ENCODE measurements at regions not wholly inside any gene's neighbourhood (a gene's known extent, or its start where the extent isn't known, plus 50 kb on each side); places are given as distances from the start of the nearest gene placed in this dataset.

- Histone ChIP-seq H3K27ac (no peak overlapping the region), H3K4me1 (no peaks in the 10 kb centered on the region), H3K9me3 (peaks cover 0 to 3% (median 0%) of the 10 kb centered on the region in 4 donors), H3K36me3 (no peaks in the 10 kb centered on the region), H3K27me3 (no peaks in the 10 kb centered on the region), H3K4me3 (no peak overlapping the region)
- no peak for TF ChIP-seq CTCF (IDR thresholded peaks at IDR 0.05)
- WGBS, 2 donors = 62 to 68% methylated on average over 3 of the region's 3 CpGs
- FAIRE-seq (no peak), ATAC-seq (no peak), DNase-seq (no peak)
- intact Hi-C loops (cut with DNase I) = no loop called here
Measured at GRCh38 chr5:44664711-44665100, 144.0 kb upstream of the MRPS30 start.

DNA sequence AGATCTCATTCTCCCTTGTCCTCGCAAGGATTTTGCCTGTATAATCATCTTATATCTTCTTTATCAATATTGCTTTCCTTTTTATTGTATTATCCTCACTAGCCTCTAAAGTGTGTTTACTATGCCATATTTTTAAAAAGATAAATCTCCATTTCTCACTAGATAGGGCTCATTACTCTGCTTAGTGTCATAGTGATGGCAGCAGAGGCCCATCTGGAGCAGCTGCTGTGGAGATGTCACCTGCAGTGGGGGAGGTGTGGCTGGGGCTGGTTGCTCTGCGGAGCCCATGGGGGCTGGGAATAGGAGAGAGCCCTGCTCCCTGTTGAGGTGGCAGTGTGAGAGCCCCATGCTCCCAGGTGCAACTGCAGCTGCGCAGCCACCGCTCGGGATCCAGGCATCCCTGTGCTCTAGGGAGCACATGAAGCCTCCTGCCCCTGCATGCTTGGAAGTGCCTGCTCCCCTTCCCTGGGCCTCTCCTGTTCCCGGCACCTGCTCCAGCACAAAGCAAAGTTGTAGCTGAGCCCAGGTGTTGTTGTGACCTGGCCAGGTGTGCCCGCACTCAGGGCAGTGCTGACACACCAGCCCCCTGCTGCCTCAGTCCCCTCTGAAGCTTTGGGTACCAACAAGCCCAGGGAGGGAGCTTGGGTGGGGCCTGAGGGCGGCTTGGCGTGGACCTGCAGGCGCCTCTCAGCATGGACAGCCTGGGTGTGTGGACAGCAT, 144.6 kb upstream of the MRPS30 start:
- 75 to 77% methylated on average over 10 of the region's 10 CpGs for WGBS, 2 donors
- intact Hi-C loops (cut with DNase I) = no loop called here
- H3K9me3 ChIP-seq = peaks cover 0 to 3% (median 0%) of the 10 kb centered on the region in 4 donors
- DNase-seq = peak in 1 of 6 donors; percentile 47
- no peak for ATAC-seq
- no peak overlapping the region for H3K4me3 ChIP-seq
- no peak overlapping the region for H3K27ac ChIP-seq
- no peak for FAIRE-seq
- no peaks in the 10 kb centered on the region for H3K27me3 ChIP-seq
- H3K36me3 ChIP-seq = no peaks in the 10 kb centered on the region
- no peak for TF ChIP-seq CTCF (IDR thresholded peaks at IDR 0.05)
- H3K4me1 ChIP-seq = no peaks in the 10 kb centered on the region

GRCh38 chr5:44661851-44662250, 146.9 kb upstream of the MRPS30 start:
- Histone ChIP-seq H3K36me3 (no peaks in the 10 kb centered on the region), H3K9me3 (peaks cover 0 to 3% (median 0%) of the 10 kb centered on the region in 4 donors), H3K4me1 (no peaks in the 10 kb centered on the region), H3K4me3 (no peak overlapping the region), H3K27me3 (no peaks in the 10 kb centered on the region), H3K27ac (no peak overlapping the region)
- intact Hi-C loops (cut with DNase I) = no loop called here
- WGBS, 2 donors = 38 to 59% methylated on average over 1 of the region's 1 CpG
- no peak for ATAC-seq
- DNase-seq = no peak
- no peak for TF ChIP-seq CTCF (IDR thresholded peaks at IDR 0.05)
- no peak for FAIRE-seq

DNA sequence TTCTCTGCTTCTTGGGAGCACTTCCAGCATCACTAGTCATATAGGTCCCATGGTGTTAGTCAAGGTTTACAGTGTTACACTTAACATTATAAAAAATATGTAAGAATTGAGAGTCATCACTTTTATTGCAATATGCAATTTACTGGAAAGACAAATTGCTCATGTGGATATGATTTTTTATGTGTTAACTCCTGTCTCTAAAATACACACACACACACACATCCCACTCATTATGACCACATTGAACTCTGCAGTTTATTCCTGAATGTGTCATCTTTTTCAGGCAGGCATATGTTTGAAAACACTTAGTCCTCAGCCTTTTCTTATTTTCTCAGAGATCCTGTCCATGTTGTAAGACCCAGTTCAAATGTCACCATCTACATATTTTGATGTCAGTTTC, 148.5 kb upstream of the MRPS30 start:
- FAIRE-seq (no peak), DNase-seq (no peak), ATAC-seq (no peak)
- Histone ChIP-seq H3K9me3 (no peaks in the 10 kb centered on the region), H3K4me3 (no peak overlapping the region), H3K27me3 (no peaks in the 10 kb centered on the region), H3K27ac (no peak overlapping the region), H3K36me3 (no peaks in the 10 kb centered on the region), H3K4me1 (no peaks in the 10 kb centered on the region)
- no peak for TF ChIP-seq CTCF (IDR thresholded peaks at IDR 0.05)
- intact Hi-C loops (cut with DNase I) = no loop called here

DNA sequence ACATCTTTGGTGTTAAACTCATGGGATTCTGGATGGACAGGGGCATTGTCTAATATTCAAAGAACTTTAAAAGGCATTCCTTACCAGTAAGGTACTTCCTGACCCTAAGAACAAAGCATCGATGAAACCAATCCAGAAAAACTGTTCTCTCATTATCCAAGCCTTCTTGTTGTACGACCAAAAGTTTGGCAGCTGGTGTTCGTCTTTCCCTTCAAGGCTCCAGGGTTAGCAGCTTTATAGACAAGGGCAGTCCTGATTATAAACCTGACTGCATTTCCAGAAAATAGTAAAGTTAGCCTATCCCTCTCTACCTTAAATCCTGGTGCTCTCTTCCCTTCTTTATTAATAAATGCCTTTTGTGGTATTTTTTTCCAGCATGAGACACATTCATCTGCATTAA, 149.4 kb upstream of the MRPS30 start:
- 44 to 49% methylated on average over 3 of the region's 3 CpGs for WGBS, 2 donors
- H3K4me3 ChIP-seq = no peak overlapping the region
- H3K27me3 ChIP-seq = no peaks in the 10 kb centered on the region
- DNase-seq (no peak), FAIRE-seq (no peak), ATAC-seq (no peak)
- no peaks in the 10 kb centered on the region for H3K9me3 ChIP-seq
- intact Hi-C loops (cut with DNase I) = no loop called here
- no peaks in the 10 kb centered on the region for H3K4me1 ChIP-seq
- TF ChIP-seq CTCF (IDR thresholded peaks at IDR 0.05) = no peak
- no peaks in the 10 kb centered on the region for H3K36me3 ChIP-seq
- no peak overlapping the region for H3K27ac ChIP-seq
